GM18517 (cell line): ENCODE measurements at regions not wholly inside any gene's neighbourhood (a gene's known extent, or its start where the extent isn't known, plus 50 kb on each side); places are given as distances from the start of the nearest gene placed in this dataset.
"Not testable (repeated sequence)": the region's sequence is repeated elsewhere in the genome, so short reads cannot be mapped to it uniquely, and the experiment has no call there.

Experiments used
- ATAC-seq: cut with Tn5 transposase; IDR thresholded peaks from one replicate; pipeline ENCODE4 v1.9.1; 2021; ENCODE audit warnings: mild to moderate bottlenecking, moderate library complexity; ENCODE audit not compliant: unreplicated experiment

GRCh38 chr18:65671621-65672415 is 79.0 kb upstream of the CDH7 start:
- ATAC-seq = no peak

GRCh38 chr18:65670145-65670544 is 80.7 kb upstream of the CDH7 start:
- not testable (repeated sequence) for ATAC-seq

GRCh38 chr18:65661391-65661790 is 89.4 kb upstream of the CDH7 start:
- no peak for ATAC-seq

GRCh38 chr18:65659912-65660311 is 90.9 kb upstream of the CDH7 start:
- no peak for ATAC-seq

- ATAC-seq = no peak
Observed at GRCh38 chr18:65659312-65659711, 91.5 kb upstream of the CDH7 start.

- ATAC-seq = no peak
Observed at GRCh38 chr18:65651192-65651591, 99.6 kb upstream of the CDH7 start.

- ATAC-seq = no peak
Observed at GRCh38 chr18:65632236-65632635, 118.6 kb upstream of the CDH7 start.

- ATAC-seq = no peak
Observed at GRCh38 chr18:65631766-65632165, 119.0 kb upstream of the CDH7 start.

- no peak for ATAC-seq
Observed at GRCh38 chr18:65628390-65628789, 122.4 kb upstream of the CDH7 start.

- ATAC-seq = no peak
Observed at GRCh38 chr18:65623676-65624075, 127.1 kb upstream of the CDH7 start.

- no peak for ATAC-seq
Observed at GRCh38 chr18:65622436-65622835, 128.4 kb upstream of the CDH7 start.

- ATAC-seq = no peak
Observed at GRCh38 chr18:65620076-65620696, 130.6 kb upstream of the CDH7 start.

- no peak for ATAC-seq
Observed at GRCh38 chr18:65610939-65611338, 139.9 kb upstream of the CDH7 start.

GRCh38 chr18:65608471-65608870 is 142.3 kb upstream of the CDH7 start:
- no peak for ATAC-seq

GRCh38 chr18:65607161-65607560 is 143.7 kb upstream of the CDH7 start:
- ATAC-seq = no peak

GRCh38 chr18:65606551-65607130 is 144.2 kb upstream of the CDH7 start:
- ATAC-seq = no peak

- not testable (repeated sequence) for ATAC-seq
Observed at GRCh38 chr18:65605352-65605751, 145.5 kb upstream of the CDH7 start.

- ATAC-seq = no peak
Observed at GRCh38 chr18:65601775-65602174, 149.0 kb upstream of the CDH7 start.

GRCh38 chr18:65592435-65592834 is 158.4 kb upstream of the CDH7 start:
- no peak for ATAC-seq

GRCh38 chr18:65587491-65587890 is 163.3 kb upstream of the CDH7 start:
- ATAC-seq = no peak

GRCh38 chr18:65582094-65582493 is 168.7 kb upstream of the CDH7 start:
- ATAC-seq = not testable (repeated sequence)

GRCh38 chr18:65568866-65569265 is 181.9 kb upstream of the CDH7 start:
- no peak for ATAC-seq
